Neural crest cell (in vitro differentiated cells): ENCODE measurements at regions not wholly inside any gene's neighbourhood (a gene's known extent, or its start where the extent isn't known, plus 50 kb on each side); places are given as distances from the start of the nearest gene placed in this dataset.

Experiments used
- DNase-seq: peaks from one replicate; pipeline ENCODE4 v3.0.0; 2021; ENCODE audit warnings: low read depth, mixed read lengths, low spot score
- H3K27ac Mint-ChIP-seq: one replicate; pipeline ENCODE4 v1.8.0; 2021; ENCODE audit warnings: mild to moderate bottlenecking, mixed read lengths; ENCODE audit not compliant: unreplicated experiment
- H3K27me3 Mint-ChIP-seq: 2 replicates; pipeline ENCODE4 v1.8.0; 2021; ENCODE audit warnings: low read depth, mild to moderate bottlenecking, mixed read lengths
- H3K36me3 Mint-ChIP-seq: 2 replicates; pipeline ENCODE4 v1.8.0; 2021; ENCODE audit warnings: low read depth, mild to moderate bottlenecking, mixed read lengths
- H3K4me1 Mint-ChIP-seq: 2 replicates; pipeline ENCODE4 v1.8.0; 2021; ENCODE audit warnings: mixed read lengths
- H3K4me3 Mint-ChIP-seq: one replicate; pipeline ENCODE4 v1.8.0; 2021; ENCODE audit warnings: mild to moderate bottlenecking, mixed read lengths
- H3K9me3 Mint-ChIP-seq: 2 replicates; pipeline ENCODE4 v1.8.0; 2021; ENCODE audit warnings: mixed read lengths
- CTCF ChIP-seq: fragments of 200-600 bp; sonication (generic); conservative IDR thresholded peaks from 2 replicates; pipeline ENCODE4 v1.5.0; 2021; ENCODE audit warnings: antibody characterized with exemption, mild to moderate bottlenecking

- Mint-ChIP-seq H3K4me1 (peaks cover 6% of the 10 kb centered on the region), H3K9me3 (no peaks in the 10 kb centered on the region), H3K36me3 (no peaks in the 10 kb centered on the region), H3K27ac (no peak overlapping the region), H3K27me3 (no peaks in the 10 kb centered on the region), H3K4me3 (no peak overlapping the region)
- DNase-seq: no peak
- no peak for TF ChIP-seq CTCF
Observed at GRCh38 chr2:48247206-48247605, 67.3 kb upstream of the FOXN2 start.

- Mint-ChIP-seq H3K27me3 (no peaks in the 10 kb centered on the region), H3K27ac (no peak overlapping the region), H3K9me3 (no peaks in the 10 kb centered on the region), H3K4me1 (peaks cover 6% of the 10 kb centered on the region), H3K4me3 (no peak overlapping the region), H3K36me3 (no peaks in the 10 kb centered on the region)
- DNase-seq: no peak
- no peak for TF ChIP-seq CTCF
Observed at GRCh38 chr2:48248251-48248933, 66.1 kb upstream of the FOXN2 start.

GRCh38 chr2:48249025-48249424, 65.5 kb upstream of the FOXN2 start:
- peaks cover 6% of the 10 kb centered on the region for H3K4me1 Mint-ChIP-seq
- no peak for DNase-seq
- H3K9me3 Mint-ChIP-seq: no peaks in the 10 kb centered on the region
- H3K4me3 Mint-ChIP-seq: no peak overlapping the region
- H3K27ac Mint-ChIP-seq: no peak overlapping the region
- H3K27me3 Mint-ChIP-seq: no peaks in the 10 kb centered on the region
- no peaks in the 10 kb centered on the region for H3K36me3 Mint-ChIP-seq
- TF ChIP-seq CTCF: no peak

GRCh38 chr2:48249631-48250473, 64.6 kb upstream of the FOXN2 start:
- H3K4me1 Mint-ChIP-seq: peaks cover 6% of the 10 kb centered on the region
- DNase-seq: no peak
- no peaks in the 10 kb centered on the region for H3K36me3 Mint-ChIP-seq
- no peak overlapping the region for H3K4me3 Mint-ChIP-seq
- no peaks in the 10 kb centered on the region for H3K27me3 Mint-ChIP-seq
- TF ChIP-seq CTCF: no peak
- no peaks in the 10 kb centered on the region for H3K9me3 Mint-ChIP-seq
- no peak overlapping the region for H3K27ac Mint-ChIP-seq

- Mint-ChIP-seq H3K27me3 (no peaks in the 10 kb centered on the region), H3K27ac (no peak overlapping the region), H3K9me3 (no peaks in the 10 kb centered on the region), H3K4me3 (no peak overlapping the region), H3K36me3 (no peaks in the 10 kb centered on the region), H3K4me1 (peaks cover 6% of the 10 kb centered on the region)
- no peak for TF ChIP-seq CTCF
- no peak for DNase-seq
Observed at GRCh38 chr2:48250474-48250844, 64.0 kb upstream of the FOXN2 start.
